ENCODE measurements at regions not wholly inside any gene's neighbourhood (a gene's known extent, or its start where the extent isn't known, plus 50 kb on each side); places are given as distances from the start of the nearest gene placed in this dataset.

DNA sequence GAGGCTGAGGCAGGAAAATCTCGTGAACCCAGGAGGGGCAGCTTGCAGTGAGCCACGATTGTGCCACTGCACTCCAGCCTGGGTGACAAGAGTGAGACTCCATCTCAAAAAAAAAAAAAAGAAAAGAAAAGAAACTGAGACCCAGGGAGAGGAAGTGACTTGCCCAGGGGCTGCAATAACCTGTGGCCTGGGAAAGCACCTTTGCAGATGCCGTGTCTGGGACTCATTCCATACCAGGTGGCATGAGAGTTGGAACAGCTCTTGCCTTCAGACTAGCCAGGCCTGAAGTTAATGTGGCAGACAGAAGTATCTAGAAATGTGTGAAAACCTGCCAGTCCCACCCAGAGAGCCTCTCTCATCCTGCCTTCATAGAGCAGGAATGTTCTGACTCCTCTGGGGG lies 65.4 kb downstream of the PHETA1 start:
- H3K9me3 ChIP-seq: peaks cover 7 to 40% (median 12%) of the 10 kb centered on the region in 4 donors
- no peaks in the 10 kb centered on the region for H3K36me3 ChIP-seq
- no peak for DNase-seq (ENCODE audit: low spot score in 2 of 2)
- H3K4me3 ChIP-seq: no peak overlapping the region
- no peaks in the 10 kb centered on the region for H3K27me3 ChIP-seq
- 90 to 93% methylated on average over 3 of the region's 3 CpGs for WGBS, 2 donors
- no peak for TF ChIP-seq CTCF (IDR thresholded peaks at IDR 0.05)
- TF ChIP-seq EP300 (IDR thresholded peaks at IDR 0.05): no peak
- no peak for TF ChIP-seq POLR2A (IDR thresholded peaks at IDR 0.05)
- H3K4me1 ChIP-seq: no peaks in the 10 kb centered on the region
- no peak overlapping the region for H3K27ac ChIP-seq

GRCh38 chr12:111298582-111299436 lies 70.1 kb downstream of the PHETA1 start:
- peak in 1 of 2 donors; percentile 27 for DNase-seq (ENCODE audit: low spot score in 2 of 2)
- 49 to 55% methylated on average over 14 of the region's 14 CpGs for WGBS, 2 donors
- H3K4me1 ChIP-seq: no peaks in the 10 kb centered on the region
- no peaks in the 10 kb centered on the region for H3K36me3 ChIP-seq
- H3K27ac ChIP-seq: no peak overlapping the region
- H3K4me3 ChIP-seq: no peak overlapping the region
- no peaks in the 10 kb centered on the region for H3K27me3 ChIP-seq
- no peak for TF ChIP-seq EP300 (IDR thresholded peaks at IDR 0.05)
- peak; percentile 49 to 63 (median 55) for TF ChIP-seq CTCF (IDR thresholded peaks at IDR 0.05)
- H3K9me3 ChIP-seq: peaks cover 0 to 7% (median 0%) of the 10 kb centered on the region in 4 donors

GRCh38 chr12:111297703-111298426 lies 71.0 kb downstream of the PHETA1 start:
- H3K4me1 ChIP-seq: no peaks in the 10 kb centered on the region
- H3K4me3 ChIP-seq: no peak overlapping the region
- 54 to 66% methylated on average over 12 of the region's 12 CpGs for WGBS, 2 donors
- H3K27me3 ChIP-seq: no peaks in the 10 kb centered on the region
- no peak for DNase-seq (ENCODE audit: low spot score in 2 of 2)
- TF ChIP-seq EP300 (IDR thresholded peaks at IDR 0.05) (no peak), POLR2A (IDR thresholded peaks at IDR 0.05) (no peak), CTCF (IDR thresholded peaks at IDR 0.05) (no peak)
- H3K27ac ChIP-seq: no peak overlapping the region
- H3K9me3 ChIP-seq: no peaks in the 10 kb centered on the region
- no peaks in the 10 kb centered on the region for H3K36me3 ChIP-seq

- no peak for TF ChIP-seq EP300 (IDR thresholded peaks at IDR 0.05)
- no peak for TF ChIP-seq POLR2A (IDR thresholded peaks at IDR 0.05)
- no peak for TF ChIP-seq CTCF (IDR thresholded peaks at IDR 0.05)
- DNase-seq (ENCODE audit: low spot score in 2 of 2): no peak
- 73 to 89% methylated on average over 7 of the region's 7 CpGs for WGBS, 2 donors
- no peak overlapping the region for H3K27ac ChIP-seq
- no peaks in the 10 kb centered on the region for H3K9me3 ChIP-seq
- H3K4me3 ChIP-seq: no peak overlapping the region
- no peaks in the 10 kb centered on the region for H3K4me1 ChIP-seq
- no peaks in the 10 kb centered on the region for H3K36me3 ChIP-seq
- H3K27me3 ChIP-seq: no peaks in the 10 kb centered on the region
Observed at GRCh38 chr12:111296906-111297463, 71.9 kb downstream of the PHETA1 start.

DNA sequence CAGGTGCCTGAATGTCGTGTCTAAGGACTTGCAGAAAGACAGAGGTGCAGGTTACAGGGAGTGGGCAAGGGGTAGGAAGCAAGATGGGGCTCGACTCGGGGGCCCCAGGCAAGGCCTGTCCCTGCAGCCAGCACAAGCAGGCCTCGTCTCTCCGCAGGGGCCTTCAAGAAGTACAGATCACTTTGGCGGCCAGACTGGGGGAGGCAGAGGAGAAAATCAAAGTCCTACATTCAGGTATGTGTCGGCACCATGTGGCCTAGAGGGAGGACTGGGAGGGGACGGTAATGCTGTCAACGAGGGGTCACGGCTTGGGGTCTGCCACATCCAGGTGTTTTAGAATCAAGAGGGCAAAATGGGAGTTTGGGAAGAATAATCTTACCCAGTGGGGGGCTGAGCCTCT lies 73.7 kb downstream of the PHETA1 start:
- no peak overlapping the region for H3K4me3 ChIP-seq
- DNase-seq (ENCODE audit: low spot score in 2 of 2): no peak
- no peaks in the 10 kb centered on the region for H3K4me1 ChIP-seq
- TF ChIP-seq EP300 (IDR thresholded peaks at IDR 0.05) (no peak), CTCF (IDR thresholded peaks at IDR 0.05) (no peak), POLR2A (IDR thresholded peaks at IDR 0.05) (no peak)
- H3K27ac ChIP-seq: no peak overlapping the region
- H3K27me3 ChIP-seq: no peaks in the 10 kb centered on the region
- H3K9me3 ChIP-seq: no peaks in the 10 kb centered on the region
- H3K36me3 ChIP-seq: no peaks in the 10 kb centered on the region
- WGBS, 2 donors: 71 to 79% methylated on average over 10 of the region's 10 CpGs
